Panc1 (cell line): ENCODE measurements at regions not wholly inside any gene's neighbourhood (a gene's known extent, or its start where the extent isn't known, plus 50 kb on each side); places are given as distances from the start of the nearest gene placed in this dataset.

Experiments used
- ATAC-seq: fragments of 200-7000 bp; cut with Tn5 transposase; 2 replicates; pipeline ENCODE4 v1.9.1; 2020; ENCODE audit warnings: mild to moderate bottlenecking, moderate library complexity
- BruUV-seq: library from RNA; stranded (reverse); fragments of 400-500 nt; replicated peaks from 2 replicates; lab custom pipeline; 2021; lab: Mats Ljungman, UMichigan
- CTCF ChIA-PET: fragments of 300-600 bp; sonication (Branson Sonifier 250); formaldehyde crosslinking; loops from one replicate; lab custom pipeline; 2022; ENCODE audit warnings: antibody characterized with exemption; lab: Charles Lee
- POLR2A ChIA-PET: fragments of 300-600 bp; sonication (Branson Sonifier 250); formaldehyde crosslinking; loops from one replicate; lab custom pipeline; 2022; ENCODE audit warnings: antibody characterized with exemption; lab: Charles Lee
- DNase-seq: peaks from one replicate; pipeline ENCODE4 v3.0.0-alpha.2; 2010; ENCODE audit warnings: low read depth, low spot score
- H3K27ac ChIP-seq: 2 replicates; pipeline ENCODE4 v1.5.1; 2011; ENCODE audit warnings: mild to moderate bottlenecking, low read length, inconsistent platforms
- H3K27me3 ChIP-seq: fragments of 200-500 bp; sonication (Bioruptor generic); 2 replicates; pipeline ENCODE4 v1.6.0; 2014; ENCODE audit warnings: low read length, inconsistent platforms; ENCODE audit not compliant: control insufficient read depth, insufficient read depth
- H3K36me3 ChIP-seq: fragments of 200-500 bp; sonication (Bioruptor generic); 2 replicates; pipeline ENCODE4 v1.5.1; 2014; ENCODE audit warnings: inconsistent platforms, mild to moderate bottlenecking, low read length, moderate library complexity; ENCODE audit not compliant: control insufficient read depth, insufficient read depth
- H3K4me1 ChIP-seq: 2 replicates; pipeline ENCODE4 v1.5.1; 2011; ENCODE audit warnings: inconsistent platforms, mild to moderate bottlenecking, low read length, moderate library complexity; ENCODE audit not compliant: control insufficient read depth, insufficient read depth
- H3K4me3 ChIP-seq, 2 experiments: 2 replicates each; pipeline ENCODE4 v1.5.1; 2011 to 2012; ENCODE audit warnings: low read depth in 2 of 2, low read length in 2 of 2, mild to moderate bottlenecking in 2 of 2, inconsistent platforms in 1 of 2, moderate library complexity in 1 of 2
- H3K9me3 ChIP-seq: fragments of 200-500 bp; sonication (Bioruptor generic); 2 replicates; pipeline ENCODE4 v1.5.1; 2014; ENCODE audit warnings: low read depth, mild to moderate bottlenecking, inconsistent platforms, low read length, moderate library complexity; ENCODE audit not compliant: control insufficient read depth, insufficient read depth
- POLR2AphosphoS5 ChIP-seq: IDR thresholded peaks from 2 replicates; pipeline ENCODE4 v1.6.1; 2012; ENCODE audit warnings: mild to moderate bottlenecking, low read depth, low read length, moderate library complexity
- SIN3A ChIP-seq: IDR thresholded peaks from 2 replicates; pipeline ENCODE4 v1.6.1; 2012; ENCODE audit warnings: low read depth, mild to moderate bottlenecking, low read length, moderate library complexity, borderline replicate concordance; ENCODE audit not compliant: insufficient read depth
- TCF7L2 ChIP-seq: IDR thresholded peaks from 2 replicates; pipeline ENCODE4 v1.6.1; 2011; ENCODE audit warnings: mild to moderate bottlenecking, low read depth, low read length, inconsistent platforms
- in situ Hi-C: cut with HindIII; loops from 2 replicates; pipeline ENCODE4 v1.10.0; 2016; ENCODE audit warnings: low sequenced_read_pairs, low pct_unique_long_range_greater_than_20kb
- intact Hi-C: fragments of 100-400 bp; cut with micrococcal nuclease; formaldehyde crosslinking; loops from one replicate; pipeline ENCODE4 v1.10.0; 2022; ENCODE audit not compliant: unreplicated experiment
- TF ChIP-seq, protein P1 (sequence below), 2 experiments: IDR thresholded peaks; 2 replicates each; pipeline ENCODE4 v1.6.1; 2011 to 2012; ENCODE audit warnings: low read depth in 2 of 2, control low read depth in 1 of 2, low read length in 1 of 2, mild to moderate bottlenecking in 1 of 2, moderate library complexity in 1 of 2; ENCODE audit not compliant: insufficient read depth in 1 of 2
- TF ChIP-seq, protein P2 (sequence below): fragments of 450-650 bp; IDR thresholded peaks from 2 replicates; pipeline ENCODE4 v1.5.1; 2017; ENCODE audit warnings: mild to moderate bottlenecking

DNA sequence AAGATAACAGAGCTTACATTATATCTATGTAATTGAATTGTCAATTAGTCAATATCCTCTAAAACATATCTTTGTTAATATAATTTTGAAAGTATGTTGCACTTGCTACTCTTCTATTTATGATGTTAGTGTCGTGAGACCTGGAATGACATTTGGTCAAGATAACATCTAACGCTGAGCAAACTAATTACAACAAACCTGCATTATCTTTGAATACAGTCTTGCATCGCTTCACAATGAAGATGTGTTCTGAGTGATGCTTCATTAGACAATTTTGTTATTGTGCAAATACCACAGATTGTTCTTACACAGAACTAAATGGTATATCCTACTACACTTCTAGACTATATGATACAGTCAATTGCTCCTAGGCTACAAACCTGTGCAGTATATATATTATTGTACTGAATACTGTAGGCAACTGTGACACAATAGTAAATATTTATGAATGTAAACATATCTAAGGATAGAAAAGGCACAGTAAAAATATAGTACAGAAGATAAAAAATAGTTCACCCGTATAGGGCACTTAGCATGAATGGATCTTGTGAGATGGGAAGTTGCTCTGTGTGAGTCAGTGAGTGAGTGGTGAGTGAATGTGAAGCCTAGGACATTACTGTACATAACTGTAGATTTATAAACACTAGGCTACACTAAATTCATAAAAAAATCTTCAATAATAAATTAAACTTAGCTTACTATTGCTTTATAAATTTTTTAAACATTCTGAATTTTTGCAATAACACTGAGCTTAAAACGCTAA lies 1773.8 kb downstream of the PCDH9 start:
- no peaks in the 10 kb centered on the region for H3K36me3 ChIP-seq
- intact Hi-C loops (no loop called here), in situ Hi-C loops (no loop called here)
- no peak for TF ChIP-seq POLR2AphosphoS5
- no peak for TF ChIP-seq SIN3A
- TF ChIP-seq, protein P1, sequence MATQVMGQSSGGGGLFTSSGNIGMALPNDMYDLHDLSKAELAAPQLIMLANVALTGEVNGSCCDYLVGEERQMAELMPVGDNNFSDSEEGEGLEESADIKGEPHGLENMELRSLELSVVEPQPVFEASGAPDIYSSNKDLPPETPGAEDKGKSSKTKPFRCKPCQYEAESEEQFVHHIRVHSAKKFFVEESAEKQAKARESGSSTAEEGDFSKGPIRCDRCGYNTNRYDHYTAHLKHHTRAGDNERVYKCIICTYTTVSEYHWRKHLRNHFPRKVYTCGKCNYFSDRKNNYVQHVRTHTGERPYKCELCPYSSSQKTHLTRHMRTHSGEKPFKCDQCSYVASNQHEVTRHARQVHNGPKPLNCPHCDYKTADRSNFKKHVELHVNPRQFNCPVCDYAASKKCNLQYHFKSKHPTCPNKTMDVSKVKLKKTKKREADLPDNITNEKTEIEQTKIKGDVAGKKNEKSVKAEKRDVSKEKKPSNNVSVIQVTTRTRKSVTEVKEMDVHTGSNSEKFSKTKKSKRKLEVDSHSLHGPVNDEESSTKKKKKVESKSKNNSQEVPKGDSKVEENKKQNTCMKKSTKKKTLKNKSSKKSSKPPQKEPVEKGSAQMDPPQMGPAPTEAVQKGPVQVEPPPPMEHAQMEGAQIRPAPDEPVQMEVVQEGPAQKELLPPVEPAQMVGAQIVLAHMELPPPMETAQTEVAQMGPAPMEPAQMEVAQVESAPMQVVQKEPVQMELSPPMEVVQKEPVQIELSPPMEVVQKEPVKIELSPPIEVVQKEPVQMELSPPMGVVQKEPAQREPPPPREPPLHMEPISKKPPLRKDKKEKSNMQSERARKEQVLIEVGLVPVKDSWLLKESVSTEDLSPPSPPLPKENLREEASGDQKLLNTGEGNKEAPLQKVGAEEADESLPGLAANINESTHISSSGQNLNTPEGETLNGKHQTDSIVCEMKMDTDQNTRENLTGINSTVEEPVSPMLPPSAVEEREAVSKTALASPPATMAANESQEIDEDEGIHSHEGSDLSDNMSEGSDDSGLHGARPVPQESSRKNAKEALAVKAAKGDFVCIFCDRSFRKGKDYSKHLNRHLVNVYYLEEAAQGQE (IDR thresholded peaks at IDR 0.05; ENCODE audit: insufficient read depth in 1 of 2, low read depth in 2 of 2, low read length in 1 of 2) = no peak
- TF ChIP-seq TCF7L2 = no peak
- TF ChIP-seq, protein P2, sequence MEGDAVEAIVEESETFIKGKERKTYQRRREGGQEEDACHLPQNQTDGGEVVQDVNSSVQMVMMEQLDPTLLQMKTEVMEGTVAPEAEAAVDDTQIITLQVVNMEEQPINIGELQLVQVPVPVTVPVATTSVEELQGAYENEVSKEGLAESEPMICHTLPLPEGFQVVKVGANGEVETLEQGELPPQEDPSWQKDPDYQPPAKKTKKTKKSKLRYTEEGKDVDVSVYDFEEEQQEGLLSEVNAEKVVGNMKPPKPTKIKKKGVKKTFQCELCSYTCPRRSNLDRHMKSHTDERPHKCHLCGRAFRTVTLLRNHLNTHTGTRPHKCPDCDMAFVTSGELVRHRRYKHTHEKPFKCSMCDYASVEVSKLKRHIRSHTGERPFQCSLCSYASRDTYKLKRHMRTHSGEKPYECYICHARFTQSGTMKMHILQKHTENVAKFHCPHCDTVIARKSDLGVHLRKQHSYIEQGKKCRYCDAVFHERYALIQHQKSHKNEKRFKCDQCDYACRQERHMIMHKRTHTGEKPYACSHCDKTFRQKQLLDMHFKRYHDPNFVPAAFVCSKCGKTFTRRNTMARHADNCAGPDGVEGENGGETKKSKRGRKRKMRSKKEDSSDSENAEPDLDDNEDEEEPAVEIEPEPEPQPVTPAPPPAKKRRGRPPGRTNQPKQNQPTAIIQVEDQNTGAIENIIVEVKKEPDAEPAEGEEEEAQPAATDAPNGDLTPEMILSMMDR = no peak
- H3K27ac ChIP-seq = no peak overlapping the region
- no peak overlapping the region for H3K4me3 ChIP-seq
- DNase-seq (no peak), ATAC-seq (no peak)
- no peaks in the 10 kb centered on the region for H3K4me1 ChIP-seq
- H3K9me3 ChIP-seq = no peaks in the 10 kb centered on the region
- no peaks in the 10 kb centered on the region for H3K27me3 ChIP-seq
- CTCF ChIA-PET = no interaction called here
- no TSS peak for BruUV-seq
- POLR2A ChIA-PET = no interaction called here

DNA sequence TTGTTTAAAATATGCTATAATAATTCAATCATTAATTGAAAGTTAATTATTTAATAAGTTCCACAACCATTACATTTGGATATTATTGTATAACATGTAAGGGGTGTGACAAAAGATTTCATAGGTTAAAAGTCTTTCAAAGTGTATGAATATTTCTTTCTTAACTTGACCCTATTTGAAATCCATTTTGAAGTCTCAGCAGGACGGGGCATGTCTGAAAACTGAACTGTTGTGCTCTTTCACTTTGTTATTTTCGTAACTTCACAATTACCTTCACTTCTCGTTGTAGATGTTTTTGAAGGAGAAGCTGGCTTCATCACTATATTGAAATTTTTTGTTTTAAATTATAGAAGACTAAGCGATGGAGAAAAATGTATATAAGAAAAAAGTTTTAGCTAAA lies 1775.7 kb downstream of the PCDH9 start:
- CTCF ChIA-PET = no interaction called here
- BruUV-seq = no TSS peak
- Histone ChIP-seq H3K27me3 (no peaks in the 10 kb centered on the region), H3K4me3 (no peak overlapping the region), H3K36me3 (no peaks in the 10 kb centered on the region), H3K27ac (no peak overlapping the region), H3K9me3 (no peaks in the 10 kb centered on the region), H3K4me1 (no peaks in the 10 kb centered on the region)
- no peak for DNase-seq
- TF ChIP-seq, protein P1 (IDR thresholded peaks at IDR 0.05; ENCODE audit: insufficient read depth in 1 of 2, low read depth in 2 of 2, low read length in 1 of 2) = no peak
- TF ChIP-seq TCF7L2 (no peak), SIN3A (no peak), POLR2AphosphoS5 (no peak)
- TF ChIP-seq, protein P2 = no peak
- in situ Hi-C loops = no loop called here
- POLR2A ChIA-PET = no interaction called here
- ATAC-seq = no peak
- intact Hi-C loops = no loop called here
